HUES64 (cell line): ENCODE measurements at regions not wholly inside any gene's neighbourhood (a gene's known extent, or its start where the extent isn't known, plus 50 kb on each side); places are given as distances from the start of the nearest gene placed in this dataset.

Experiments used
- H3K27ac ChIP-seq: 2 replicates; pipeline ENCODE4 v1.7.0; 2013; ENCODE audit warnings: low read depth, low read length, inconsistent platforms
- H3K27me3 ChIP-seq: 2 replicates; pipeline ENCODE4 v1.6.1; 2013; ENCODE audit warnings: mild to moderate bottlenecking, low read length; ENCODE audit not compliant: insufficient read depth
- H3K36me3 ChIP-seq: 2 replicates; pipeline ENCODE4 v1.6.1; 2013; ENCODE audit warnings: mild to moderate bottlenecking, low read length; ENCODE audit not compliant: insufficient read depth
- H3K4me1 ChIP-seq: 2 replicates; pipeline ENCODE4 v1.6.1; 2013; ENCODE audit warnings: mild to moderate bottlenecking, low read length, moderate library complexity; ENCODE audit not compliant: insufficient read depth
- H3K4me3 ChIP-seq: 2 replicates; pipeline ENCODE4 v1.5.1; 2013; ENCODE audit warnings: mild to moderate bottlenecking, low read length, moderate library complexity
- H3K9ac ChIP-seq: 2 replicates; pipeline ENCODE4 v1.6.1; 2013; ENCODE audit warnings: mild to moderate bottlenecking, low read depth, low read length
- H3K9me3 ChIP-seq: 2 replicates; pipeline ENCODE4 v1.6.1; 2013; ENCODE audit warnings: low read depth, low read length; ENCODE audit not compliant: insufficient read depth
- WGBS: fragments of 150-250, 120-280 bp; methylation state at CpG from one replicate; pipeline ENCODE4 v1.1.7; 2013; ENCODE audit warnings: missing lambda C conversion rate; 5-methylcytosine and 5-hydroxymethylcytosine counted together

DNA sequence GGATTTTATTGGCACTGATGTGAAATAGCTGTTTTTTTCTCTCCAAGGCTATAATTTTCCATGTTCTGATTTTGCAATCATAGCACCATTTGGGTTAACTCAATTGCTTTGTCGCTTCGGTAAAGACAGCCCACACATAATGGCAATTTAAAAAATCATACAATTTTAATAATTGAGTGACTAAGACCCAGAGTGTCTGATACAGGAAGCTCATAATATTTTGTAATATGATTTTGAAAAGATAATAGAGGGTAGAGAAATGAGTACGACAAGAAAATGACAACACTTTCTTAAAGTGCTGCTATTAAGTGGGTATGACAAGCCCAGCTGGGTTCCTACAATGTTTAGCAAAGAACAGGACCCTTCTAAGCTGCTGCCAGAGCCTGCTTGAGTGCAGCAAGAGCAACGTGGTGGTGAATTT, 439.1 kb downstream of the METTL15 start:
- H3K27me3 ChIP-seq = no peaks in the 10 kb centered on the region
- no peak overlapping the region for H3K9ac ChIP-seq
- H3K4me1 ChIP-seq = no peaks in the 10 kb centered on the region
- no peaks in the 10 kb centered on the region for H3K9me3 ChIP-seq
- 72% methylated on average over 4 of the region's 4 CpGs for WGBS
- H3K4me3 ChIP-seq = no peak overlapping the region
- no peaks in the 10 kb centered on the region for H3K36me3 ChIP-seq
- H3K27ac ChIP-seq = no peak overlapping the region

DNA sequence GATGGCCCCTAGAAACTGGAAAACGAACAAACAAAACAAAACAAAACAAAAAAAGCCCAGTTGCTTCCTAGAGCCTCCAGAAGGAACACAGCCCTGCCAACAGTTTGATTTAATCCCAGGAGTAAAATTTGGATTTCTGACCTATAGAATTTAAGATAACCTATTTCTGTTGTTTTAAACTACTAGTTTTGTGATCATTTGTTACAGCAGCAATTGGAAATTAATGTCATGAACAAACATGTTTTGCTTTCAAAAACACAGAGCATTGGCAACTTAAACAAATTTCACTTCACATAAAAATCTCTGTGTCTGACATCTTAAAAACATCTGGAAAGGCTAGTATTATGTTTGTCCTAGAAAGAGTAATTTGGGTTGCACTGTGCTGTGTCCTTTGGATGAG, 437.3 kb downstream of the METTL15 start:
- Histone ChIP-seq H3K9me3 (no peaks in the 10 kb centered on the region), H3K4me3 (no peak overlapping the region)
- WGBS = 78% methylated on average over 1 of the region's 1 CpG

DNA sequence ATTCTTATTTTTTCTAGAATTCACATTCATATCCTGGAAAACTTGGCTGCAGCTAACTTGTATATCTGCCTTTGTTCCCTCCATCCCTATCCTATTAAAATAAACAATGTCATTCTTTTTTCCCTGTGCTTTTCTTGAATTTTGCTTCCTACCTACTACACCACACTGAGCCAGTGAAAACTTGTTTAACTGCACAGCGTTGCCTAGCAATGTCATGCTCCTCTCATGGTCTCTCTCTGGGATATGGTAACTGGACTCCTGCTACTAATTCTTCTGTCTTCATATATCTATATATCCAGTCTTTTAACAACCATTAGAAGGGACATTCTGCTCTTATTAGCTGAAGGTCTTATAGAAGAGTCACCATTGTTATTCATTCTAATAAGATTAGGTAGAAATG, 434.4 kb downstream of the METTL15 start:
- Histone ChIP-seq H3K36me3 (no peaks in the 10 kb centered on the region), H3K9me3 (no peaks in the 10 kb centered on the region), H3K27me3 (no peaks in the 10 kb centered on the region), H3K4me3 (no peak overlapping the region), H3K9ac (no peak overlapping the region), H3K4me1 (no peaks in the 10 kb centered on the region), H3K27ac (no peak overlapping the region)
- WGBS = 89% methylated on average over 1 of the region's 1 CpG

More for the DNA sequence above, 437.3 kb downstream of the METTL15 start:
- no peaks in the 10 kb centered on the region for H3K36me3 ChIP-seq
- no peaks in the 10 kb centered on the region for H3K4me1 ChIP-seq
- H3K9ac ChIP-seq = no peak overlapping the region
- H3K27ac ChIP-seq = no peak overlapping the region
- H3K27me3 ChIP-seq = no peaks in the 10 kb centered on the region

DNA sequence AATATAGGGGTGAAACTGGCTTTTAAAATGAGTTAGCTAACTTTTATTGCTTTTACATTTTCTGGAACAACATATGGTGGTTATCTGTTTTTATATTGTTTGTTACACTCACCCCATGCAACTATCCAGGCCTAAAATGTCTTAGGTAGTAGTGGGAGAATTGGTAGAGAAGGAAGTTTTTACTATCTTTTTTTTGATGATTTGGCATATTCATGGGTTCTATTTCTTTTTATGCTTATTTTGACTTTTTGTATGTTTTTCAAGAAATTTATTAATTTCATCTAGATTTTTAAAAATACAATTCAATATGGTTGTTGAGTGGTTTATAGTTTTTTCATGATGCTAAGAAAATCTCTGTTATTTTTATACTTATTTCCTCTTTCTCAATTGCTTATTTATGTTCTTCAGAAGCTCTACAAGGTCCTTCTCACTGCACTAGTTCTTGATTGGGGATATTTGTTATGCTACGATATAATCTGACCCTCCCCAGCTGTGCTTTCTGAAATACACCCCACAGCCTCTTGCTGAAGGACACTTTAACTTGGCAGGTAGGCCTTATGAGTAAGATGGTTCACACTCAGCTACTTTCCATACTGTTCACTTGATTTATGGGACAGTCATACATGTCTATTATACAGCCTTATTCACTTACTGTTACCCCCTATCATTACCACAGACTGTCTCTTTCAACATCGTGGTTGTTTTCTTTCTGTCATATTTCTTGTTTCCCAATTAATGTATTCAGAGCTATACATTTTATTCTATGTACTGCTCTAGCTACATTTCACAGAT, 431.2 kb downstream of the METTL15 start:
- H3K4me3 ChIP-seq = no peak overlapping the region

DNA sequence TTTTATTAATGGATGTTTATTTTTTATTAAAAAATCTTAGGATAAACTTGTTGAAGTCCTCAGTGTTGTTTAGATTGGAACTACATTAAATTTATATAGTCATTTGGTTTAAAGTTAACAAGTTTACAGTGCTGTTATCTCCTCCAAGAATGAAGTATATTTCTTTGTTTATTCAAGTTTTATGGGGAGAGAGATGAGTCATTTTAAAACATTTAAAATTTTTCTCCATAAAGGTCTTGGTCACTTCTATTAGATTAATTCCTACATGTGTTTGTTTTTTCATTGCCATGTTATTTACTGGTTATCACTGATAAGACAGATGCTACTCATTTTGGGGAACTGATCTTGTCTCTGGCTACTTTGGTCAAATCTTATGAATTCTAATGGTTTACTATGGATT, 429.6 kb downstream of the METTL15 start:
- Histone ChIP-seq H3K4me3 (no peak overlapping the region), H3K36me3 (no peaks in the 10 kb centered on the region), H3K4me1 (no peaks in the 10 kb centered on the region), H3K9ac (no peak overlapping the region), H3K9me3 (no peaks in the 10 kb centered on the region), H3K27me3 (no peaks in the 10 kb centered on the region), H3K27ac (no peak overlapping the region)

More for the DNA sequence above, 431.2 kb downstream of the METTL15 start:
- H3K27me3 ChIP-seq = no peaks in the 10 kb centered on the region
- H3K4me1 ChIP-seq = no peaks in the 10 kb centered on the region
- H3K9me3 ChIP-seq = no peaks in the 10 kb centered on the region
- no peak overlapping the region for H3K9ac ChIP-seq
- WGBS = 100% methylated on average over 1 of the region's 2 CpGs
- no peak overlapping the region for H3K27ac ChIP-seq
- H3K36me3 ChIP-seq = no peaks in the 10 kb centered on the region

DNA sequence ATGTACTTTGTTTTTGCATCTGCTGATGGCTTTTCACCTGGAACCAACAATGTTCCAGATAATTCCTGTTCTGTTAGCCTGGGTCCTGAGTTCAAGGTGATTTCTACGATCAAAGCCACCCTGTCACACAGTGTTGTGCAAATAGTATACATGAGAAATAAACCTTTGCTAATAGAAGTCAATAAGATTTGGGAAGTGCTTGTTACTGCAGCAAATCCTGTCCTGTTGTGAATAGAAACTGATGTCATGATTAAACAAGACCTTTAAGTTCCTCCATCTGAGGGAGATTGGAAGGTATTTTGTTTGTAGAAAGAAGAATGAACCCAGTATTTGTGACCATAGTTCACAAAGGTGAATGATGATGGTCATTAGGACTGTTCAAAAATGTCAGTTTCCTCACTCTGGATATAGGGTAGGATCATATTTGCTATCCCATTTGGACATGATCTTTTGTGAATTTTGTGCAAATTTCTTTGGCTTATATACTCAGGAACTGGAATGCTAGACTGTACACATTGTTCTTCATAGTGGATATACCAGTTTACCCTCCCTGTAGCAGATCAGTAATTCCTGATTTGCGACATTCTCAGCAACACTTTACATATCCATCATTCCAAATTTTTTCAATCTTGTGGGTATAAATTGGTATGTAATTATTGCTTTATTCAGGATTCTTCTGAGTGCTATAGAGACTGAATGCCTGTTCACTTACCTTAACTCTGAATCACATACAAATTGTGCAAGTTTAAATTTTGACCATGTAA, 428.5 kb downstream of the METTL15 start:
- 100% methylated on average over 2 of the region's 2 CpGs for WGBS
- no peak overlapping the region for H3K27ac ChIP-seq
- no peak overlapping the region for H3K9ac ChIP-seq
- H3K4me1 ChIP-seq = no peaks in the 10 kb centered on the region
- no peaks in the 10 kb centered on the region for H3K9me3 ChIP-seq
- no peaks in the 10 kb centered on the region for H3K36me3 ChIP-seq
- H3K27me3 ChIP-seq = no peaks in the 10 kb centered on the region
- H3K4me3 ChIP-seq = no peak overlapping the region

DNA sequence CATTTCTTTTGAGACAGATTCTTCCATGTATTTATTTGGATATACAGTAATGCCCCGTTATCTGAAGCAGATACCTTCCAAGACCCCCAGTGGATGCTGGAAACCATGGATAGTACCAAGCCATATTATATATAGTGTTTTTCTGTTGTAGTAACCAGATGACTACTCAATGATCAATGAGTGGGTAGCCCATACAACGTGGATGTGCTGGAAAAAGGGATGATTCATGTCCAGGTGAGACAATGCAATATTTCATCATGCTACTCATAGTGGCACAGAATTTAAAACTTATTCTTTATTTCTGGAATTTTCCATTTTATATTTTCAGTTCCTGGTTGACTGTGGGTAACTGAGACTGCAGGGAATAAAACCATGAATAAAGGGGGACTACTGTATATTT, 427.5 kb downstream of the METTL15 start:
- Histone ChIP-seq H3K9me3 (no peaks in the 10 kb centered on the region), H3K27me3 (no peaks in the 10 kb centered on the region), H3K27ac (no peak overlapping the region), H3K36me3 (no peaks in the 10 kb centered on the region), H3K4me1 (no peaks in the 10 kb centered on the region), H3K9ac (no peak overlapping the region), H3K4me3 (no peak overlapping the region)
- WGBS = 71% methylated on average over 1 of the region's 2 CpGs

DNA sequence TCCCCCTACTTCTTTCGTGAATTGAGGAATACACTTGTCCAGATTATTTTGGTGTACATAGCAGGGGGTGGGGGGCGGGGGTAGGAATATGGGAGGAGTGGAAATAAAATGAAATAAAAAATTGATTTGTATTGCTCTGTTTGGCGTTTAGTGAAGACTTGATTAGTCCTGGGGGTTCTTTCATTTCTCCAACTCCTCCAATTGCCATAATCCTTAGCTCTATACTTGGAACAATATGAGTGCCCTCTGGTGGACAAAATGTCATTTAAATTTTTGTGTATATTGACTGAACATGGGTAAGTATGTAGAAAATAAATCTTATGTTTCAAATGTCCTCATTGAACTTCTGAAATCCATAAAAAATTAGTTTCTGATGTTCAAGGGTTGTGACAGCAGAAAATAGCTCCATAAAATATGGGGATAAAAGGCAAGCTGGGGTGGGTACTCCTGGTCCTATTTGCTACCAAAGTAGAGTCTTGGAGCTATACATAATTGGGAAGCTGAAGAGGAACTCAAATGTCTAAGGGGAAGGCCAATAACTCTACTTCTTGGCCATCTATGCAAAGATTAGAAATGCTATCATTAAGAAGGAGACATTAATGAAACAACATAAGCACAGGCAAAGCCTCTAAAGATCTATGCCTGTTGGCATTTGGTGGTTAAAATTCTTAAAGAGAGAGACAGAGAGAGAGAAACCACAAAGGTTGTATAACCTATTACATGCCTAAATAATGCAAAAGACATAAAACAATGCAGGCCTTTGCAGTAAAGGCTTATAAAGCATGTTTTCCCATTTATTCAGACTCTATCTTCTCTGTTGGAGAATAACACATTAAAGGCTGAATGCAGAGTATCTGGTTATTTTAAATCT, 421.6 kb downstream of the METTL15 start:
- no peak overlapping the region for H3K27ac ChIP-seq
- WGBS = 76% methylated on average over 2 of the region's 3 CpGs
- H3K36me3 ChIP-seq = no peaks in the 10 kb centered on the region
- no peaks in the 10 kb centered on the region for H3K4me1 ChIP-seq
- no peak overlapping the region for H3K4me3 ChIP-seq
- no peak overlapping the region for H3K9ac ChIP-seq
- peaks cover 14% of the 10 kb centered on the region for H3K9me3 ChIP-seq
- no peaks in the 10 kb centered on the region for H3K27me3 ChIP-seq

DNA sequence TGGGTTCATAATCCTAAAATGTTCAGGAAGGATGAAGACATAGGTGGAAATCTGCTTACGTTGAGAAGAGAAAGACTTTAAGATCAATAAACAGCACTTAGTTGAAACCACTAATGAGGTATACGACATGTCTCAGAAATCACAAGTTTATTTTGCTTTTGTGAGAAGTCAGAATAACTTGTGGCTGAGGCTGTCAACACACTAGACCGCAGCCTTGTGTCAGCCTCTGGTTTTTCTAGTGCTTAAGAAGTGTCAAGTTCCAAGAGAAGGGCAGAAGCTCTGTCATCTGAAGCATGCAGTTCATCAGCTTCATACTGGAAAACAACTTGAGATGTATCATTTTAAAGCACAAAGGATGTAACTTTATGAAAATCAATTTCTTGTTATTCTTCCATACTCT, 420.9 kb downstream of the METTL15 start:
- H3K36me3 ChIP-seq = no peaks in the 10 kb centered on the region
- H3K27me3 ChIP-seq = no peaks in the 10 kb centered on the region
- H3K27ac ChIP-seq = no peak overlapping the region
- no peak overlapping the region for H3K4me3 ChIP-seq
- WGBS = 97% methylated on average over 3 of the region's 3 CpGs
- no peaks in the 10 kb centered on the region for H3K4me1 ChIP-seq
- peaks cover 15% of the 10 kb centered on the region for H3K9me3 ChIP-seq
- H3K9ac ChIP-seq = no peak overlapping the region

DNA sequence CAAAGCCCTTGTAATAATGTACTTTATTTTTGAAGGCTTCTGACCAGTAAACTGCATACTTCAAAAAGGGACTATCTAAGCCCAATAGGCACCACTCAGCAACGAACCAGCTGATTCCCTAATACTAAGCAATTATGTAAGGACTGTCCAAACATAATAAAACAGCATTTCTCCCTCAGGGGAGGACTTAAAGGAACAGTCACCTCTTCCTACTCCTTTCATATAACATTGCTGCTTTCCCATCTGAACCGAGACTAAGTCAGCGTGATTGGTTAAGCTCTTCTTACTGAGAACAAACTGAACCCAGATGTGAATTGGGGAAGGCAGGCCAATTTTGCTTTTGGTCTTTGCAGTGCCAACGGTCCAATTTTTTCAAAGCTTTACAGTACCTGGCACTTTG, 420.0 kb downstream of the METTL15 start:
- Histone ChIP-seq H3K4me1 (no peaks in the 10 kb centered on the region), H3K27ac (no peak overlapping the region), H3K27me3 (no peaks in the 10 kb centered on the region), H3K36me3 (no peaks in the 10 kb centered on the region), H3K4me3 (no peak overlapping the region), H3K9me3 (peaks cover 18% of the 10 kb centered on the region), H3K9ac (no peak overlapping the region)
- WGBS = 92% methylated on average over 4 of the region's 4 CpGs

DNA sequence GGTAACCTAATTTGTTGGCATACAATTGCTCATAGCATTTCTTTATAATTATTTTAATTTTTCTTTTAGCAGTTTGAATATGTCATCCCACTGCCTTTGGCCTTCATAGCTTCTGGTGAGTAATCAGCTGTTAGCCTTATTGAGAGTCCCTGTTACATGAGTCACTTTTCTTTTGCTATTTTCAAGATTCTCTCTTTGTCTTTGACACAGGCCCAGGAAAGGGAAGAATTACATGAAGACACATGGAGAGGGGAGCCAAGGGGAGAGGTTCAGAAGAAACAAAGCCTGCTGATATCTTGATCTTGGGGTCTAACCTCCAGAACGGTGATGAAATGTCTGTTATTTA, 418.2 kb downstream of the METTL15 start:
- WGBS = 95% methylated on average over 1 of the region's 1 CpG
- H3K4me3 ChIP-seq = no peak overlapping the region
- no peaks in the 10 kb centered on the region for H3K4me1 ChIP-seq
- H3K9me3 ChIP-seq = peaks cover 18% of the 10 kb centered on the region
- H3K27me3 ChIP-seq = no peaks in the 10 kb centered on the region
- H3K9ac ChIP-seq = no peak overlapping the region
- H3K27ac ChIP-seq = no peak overlapping the region
- H3K36me3 ChIP-seq = no peaks in the 10 kb centered on the region
